NCI-H2171 (cell line): ENCODE measurements at regions not wholly inside any gene's neighbourhood (a gene's known extent, or its start where the extent isn't known, plus 50 kb on each side); places are given as distances from the start of the nearest gene placed in this dataset.
"Not testable (repeated sequence)": the region's sequence is repeated elsewhere in the genome, so short reads cannot be mapped to it uniquely, and the experiment has no call there.

Source experiments
- DNase-seq: peaks from one replicate; lab custom pipeline; 2025; lab: John Stamatoyannopoulos, UW

- DNase-seq, result no peak
Measured at GRCh38 chr5:92022415-92023140, 639.5 kb upstream of the ARRDC3 start.

- DNase-seq, result no peak
Measured at GRCh38 chr5:92019376-92019990, 636.4 kb upstream of the ARRDC3 start.

GRCh38 chr5:92017776-92018175, 634.7 kb upstream of the ARRDC3 start:
- no peak for DNase-seq

- not testable (repeated sequence) for DNase-seq
Measured at GRCh38 chr5:92011845-92012244, 628.7 kb upstream of the ARRDC3 start.

- DNase-seq, result no peak
Measured at GRCh38 chr5:92003806-92004205, 620.7 kb upstream of the ARRDC3 start.

- no peak for DNase-seq
Measured at GRCh38 chr5:92002721-92003274, 619.7 kb upstream of the ARRDC3 start.

- no peak for DNase-seq
Measured at GRCh38 chr5:91998774-91999173, 615.7 kb upstream of the ARRDC3 start.

- DNase-seq, result no peak
Measured at GRCh38 chr5:91983869-91984268, 600.8 kb upstream of the ARRDC3 start.

GRCh38 chr5:91978221-91978882, 595.2 kb upstream of the ARRDC3 start:
- DNase-seq, result no peak

GRCh38 chr5:91977579-91977978, 594.5 kb upstream of the ARRDC3 start:
- DNase-seq, result no peak

- DNase-seq, result no peak
Measured at GRCh38 chr5:91976451-91976850, 593.3 kb upstream of the ARRDC3 start.

GRCh38 chr5:91963166-91963565, 580.0 kb upstream of the ARRDC3 start:
- DNase-seq, result no peak

GRCh38 chr5:91957666-91958065, 574.5 kb upstream of the ARRDC3 start:
- no peak for DNase-seq

- DNase-seq, result no peak
Measured at GRCh38 chr5:91956738-91957137, 573.6 kb upstream of the ARRDC3 start.

GRCh38 chr5:91955610-91956009, 572.5 kb upstream of the ARRDC3 start:
- DNase-seq, result no peak

GRCh38 chr5:91954136-91954535, 571.0 kb upstream of the ARRDC3 start:
- DNase-seq, result no peak

GRCh38 chr5:91950328-91950727, 567.2 kb upstream of the ARRDC3 start:
- no peak for DNase-seq

- DNase-seq, result no peak
Measured at GRCh38 chr5:91946870-91947269, 563.8 kb upstream of the ARRDC3 start.

GRCh38 chr5:91941588-91941987, 558.5 kb upstream of the ARRDC3 start:
- DNase-seq, result no peak

GRCh38 chr5:91938441-91938840, 555.3 kb upstream of the ARRDC3 start:
- DNase-seq, result no peak

GRCh38 chr5:91937121-91937520, 554.0 kb upstream of the ARRDC3 start:
- DNase-seq, result no peak

GRCh38 chr5:91929522-91929817, 546.4 kb upstream of the ARRDC3 start:
- no peak for DNase-seq
